HepG2 (cell line): ENCODE measurements at regions not wholly inside any gene's neighbourhood (a gene's known extent, or its start where the extent isn't known, plus 50 kb on each side); places are given as distances from the start of the nearest gene placed in this dataset.
A peak's percentile ranks its signal among the peaks of the same experiment; 100 is the strongest.
"Not testable (repeated sequence)": the region's sequence is repeated elsewhere in the genome, so short reads cannot be mapped to it uniquely, and the experiment has no call there.

ENCODE experiments used
- ATAC-seq: fragments of 200-7000 bp; cut with Tn5 transposase; 3 replicates; pipeline ENCODE4 v1.9.1; 2020; ENCODE audit warnings: mild to moderate bottlenecking, moderate library complexity
- BruUV-seq: library from RNA; stranded (reverse); fragments of 400-500 nt; replicated peaks from 2 replicates; lab custom pipeline; 2021; lab: Mats Ljungman, UMichigan
- CTCF ChIA-PET: fragments of 300-600 bp; formaldehyde crosslinking; extraction: SDS; loops from one replicate; lab custom pipeline; 2021; ENCODE audit warnings: low total read pairs, inconsistent platforms, low intra/inter-chr PET ratio; lab: Yijun Ruan, JAX
- POLR2A ChIA-PET: fragments of 350-600 bp; sonication (Branson Sonifier 250); formaldehyde crosslinking; loops from one replicate; lab custom pipeline; 2020; ENCODE audit warnings: antibody characterized with exemption, inconsistent platforms; lab: Yijun Ruan, JAX
- DNase-seq: peaks from one replicate; pipeline ENCODE4 v3.0.0-alpha.2; 2015; ENCODE audit warnings: low spot score
- FAIRE-seq: peaks from 3 replicates; lab custom pipeline; 2011; peaks lifted over from hg19 to GRCh38; lab: Jason Lieb, UNC
- H2AFZ ChIP-seq: one replicate; pipeline ENCODE4 v1.6.1; 2011; ENCODE audit warnings: low read length, inconsistent platforms
- H3K27ac ChIP-seq: fragments of 300-600 bp; 3 replicates; pipeline ENCODE4 v1.8.0; 2011; ENCODE audit warnings: mixed run types, mild to moderate bottlenecking, mixed read lengths, low read length, inconsistent platforms; ENCODE audit not compliant: insufficient read depth; ENCODE audit errors: extremely low read length
- H3K27me3 ChIP-seq, 2 experiments: fragments of 200-600 bp in 1 of 2; 2 replicates in 1 of 2; 3 replicates in 1 of 2; pipeline versions ENCODE4 v1.6.0 to v1.8.0; 2011; ENCODE audit warnings: low read length in 2 of 2, mild to moderate bottlenecking in 2 of 2, moderate library complexity in 2 of 2, inconsistent platforms in 1 of 2; ENCODE audit not compliant: insufficient read depth in 2 of 2, control insufficient read depth in 1 of 2
- H3K36me3 ChIP-seq, 2 experiments: fragments of 200-600 bp in 1 of 2; replicated peaks in 1 of 2; 2 replicates in 1 of 2; 3 replicates in 1 of 2; pipeline versions ENCODE4 v1.5.1 to v1.8.0; 2011; ENCODE audit warnings: low read length in 2 of 2, inconsistent platforms in 1 of 2; ENCODE audit not compliant: insufficient read depth in 2 of 2, control insufficient read depth in 1 of 2
- H3K4me1 ChIP-seq: 2 replicates; pipeline ENCODE4 v1.5.1; 2012; ENCODE audit warnings: low read length, inconsistent platforms; ENCODE audit not compliant: insufficient read depth
- H3K4me2 ChIP-seq: 2 replicates; pipeline ENCODE4 v1.6.0; 2011; ENCODE audit warnings: low read depth, low read length, inconsistent platforms
- H3K4me3 ChIP-seq, 3 experiments: fragments of 200-600 bp in 1 of 3; sonication (generic), shearing (Covaris generic) in 1 of 3; replicated peaks in 1 of 3; 2 replicates each; pipeline ENCODE4 v1.5.1; 2011 to 2016; ENCODE audit warnings: low read length in 3 of 3, inconsistent platforms in 2 of 3, low read depth in 2 of 3, mild to moderate bottlenecking in 2 of 3, control low read depth in 1 of 3, mixed read lengths in 1 of 3; ENCODE audit not compliant: insufficient read depth in 1 of 3
- H3K79me2 ChIP-seq: one replicate; pipeline ENCODE4 v1.6.1; 2011; ENCODE audit warnings: low read length, inconsistent platforms; ENCODE audit not compliant: insufficient read depth
- H3K9ac ChIP-seq: 2 replicates; pipeline ENCODE4 v1.6.0; 2011; ENCODE audit warnings: mild to moderate bottlenecking, low read depth, low read length, inconsistent platforms; ENCODE audit not compliant: insufficient read depth
- H3K9me3 ChIP-seq: 2 replicates; pipeline ENCODE4 v1.5.1; 2012; ENCODE audit warnings: mild to moderate bottlenecking, low read length
- H4K20me1 ChIP-seq: 2 replicates; pipeline ENCODE4 v1.6.0; 2011; ENCODE audit warnings: inconsistent platforms, mild to moderate bottlenecking, low read length, moderate library complexity; ENCODE audit not compliant: insufficient read depth
- HMGA1 ChIP-seq: sonication (generic); formaldehyde crosslinking; conservative IDR thresholded peaks from 2 replicates; pipeline ENCODE4 v1.4.0; 2020; ENCODE audit warnings: missing genetic modification reagents
- RARA ChIP-seq: IDR thresholded peaks from 2 replicates; pipeline ENCODE4 v1.6.1; 2016; ENCODE audit warnings: missing genetic modification reagents, missing compliant biosample characterization
- SAFB2 ChIP-seq: sonication (generic); formaldehyde crosslinking; IDR thresholded peaks from 2 replicates; pipeline ENCODE4 v1.5.1; 2020; ENCODE audit warnings: missing genetic modification reagents, low read depth, mild to moderate bottlenecking, borderline replicate concordance
- SALL1 ChIP-seq: sonication (generic); formaldehyde crosslinking; IDR thresholded peaks from 2 replicates; pipeline ENCODE4 v1.8.0; 2022; ENCODE audit warnings: mild to moderate bottlenecking, missing genetic modification reagents
- ZBTB38 ChIP-seq: sonication (generic); formaldehyde crosslinking; IDR thresholded peaks from 2 replicates; pipeline ENCODE4 v1.5.1; 2020; ENCODE audit warnings: mild to moderate bottlenecking, missing genetic modification reagents
- ZMAT3 ChIP-seq: sonication (generic); formaldehyde crosslinking; conservative IDR thresholded peaks from 2 replicates; pipeline ENCODE4 v1.7.0; 2021; ENCODE audit warnings: missing genetic modification reagents
- ZMYM4 ChIP-seq: sonication (generic); formaldehyde crosslinking; IDR thresholded peaks from 2 replicates; pipeline ENCODE4 v1.8.1; 2023; ENCODE audit warnings: mild to moderate bottlenecking, missing genetic modification reagents
- ZNF570 ChIP-seq: sonication (generic); formaldehyde crosslinking; IDR thresholded peaks from 2 replicates; pipeline ENCODE4 v1.4.0; 2020; ENCODE audit warnings: mild to moderate bottlenecking, missing genetic modification reagents, borderline replicate concordance
- ZNF687 ChIP-seq: sonication (generic); formaldehyde crosslinking; IDR thresholded peaks from 2 replicates; pipeline ENCODE4 v1.5.1; 2020; ENCODE audit warnings: mild to moderate bottlenecking, missing genetic modification reagents, moderate library complexity
- ZNF710 ChIP-seq: sonication (generic); formaldehyde crosslinking; IDR thresholded peaks from 2 replicates; pipeline ENCODE4 v1.5.0; 2020; ENCODE audit warnings: mild to moderate bottlenecking, missing genetic modification reagents, borderline replicate concordance
- WGBS: methylation state at CpG from one replicate; pipeline ENCODE4 v1.1.6; 2017; ENCODE audit warnings: low lambda C conversion rate; 5-methylcytosine and 5-hydroxymethylcytosine counted together
- in situ Hi-C: cut with HindIII; loops from 2 replicates; pipeline ENCODE4 v1.10.0; 2017; ENCODE audit warnings: low pct_unique_long_range_greater_than_20kb; ENCODE audit not compliant: extremely low pct_ligation_motif_present
- intact Hi-C: fragments of 100-400 bp; cut with micrococcal nuclease; formaldehyde crosslinking; loops from one replicate; pipeline ENCODE4 v1.10.0; 2022; ENCODE audit not compliant: unreplicated experiment

- Histone ChIP-seq H3K9me3 (no peaks in the 10 kb centered on the region), H3K36me3 (no peaks in the 10 kb centered on the region), H3K4me3 (no peak overlapping the region), H4K20me1 (no peaks in the 10 kb centered on the region), H2AFZ (peak overlapping the region; percentile 4), H3K79me2 (no peaks in the 10 kb centered on the region), H3K27ac (no peak overlapping the region), H3K4me1 (peaks cover 36% of the 10 kb centered on the region), H3K9ac (no peak overlapping the region), H3K4me2 (no peak overlapping the region), H3K27me3 (no peaks in the 10 kb centered on the region)
- intact Hi-C loops (no loop called here), in situ Hi-C loops (no loop called here)
- no TSS peak for BruUV-seq
- DNase-seq: no peak
- no peak for ATAC-seq
- FAIRE-seq: no peak
- ChIA-PET CTCF (no interaction called here), POLR2A (no interaction called here)
- no peak for TF ChIP-seq RARA (CRISPR knock-in tag)
- no peak for TF ChIP-seq SAFB2
- TF ChIP-seq ZMAT3 (CRISPR knock-in tag): no peak
- no peak for TF ChIP-seq HMGA1
- TF ChIP-seq ZNF570 (CRISPR knock-in tag): no peak
- WGBS: 78% methylated on average over 3 of the region's 3 CpGs
Observed at GRCh38 chr2:234898534-234899053, 53.2 kb upstream of the SH3BP4 start.

GRCh38 chr2:234888442-234888841 lies 63.4 kb upstream of the SH3BP4 start:
- ATAC-seq, H2AFZ ChIP-seq, H3K4me2 ChIP-seq, H3K9ac ChIP-seq, H3K27ac ChIP-seq, H3K79me2 ChIP-seq, FAIRE-seq, H3K27me3 ChIP-seq, CTCF ChIA-PET, H3K9me3 ChIP-seq, H3K4me3 ChIP-seq, POLR2A ChIA-PET, H4K20me1 ChIP-seq, H3K36me3 ChIP-seq, DNase-seq, intact Hi-C loops, BruUV-seq: not testable (repeated sequence)
- in situ Hi-C loops: loop anchor here (10.0 kb wide), 1 partner anchor 334 kb away; no protein-coding TSS in a partner anchor
- 92% methylated on average over 29 of the region's 34 CpGs for WGBS
- H3K4me1 ChIP-seq: peaks cover 39% of the 10 kb centered on the region
- peak; percentile 45; the same call in 1 of the 2 replicates for TF ChIP-seq ZNF710
- TF ChIP-seq ZMYM4: 0 out of 2 replicates have a peak, but pooled peaks have one; percentile 45
- peak; percentile 64 for TF ChIP-seq ZNF687 (CRISPR knock-in tag)
- peak; percentile 27; the same call in 1 of the 2 replicates for TF ChIP-seq SALL1 (CRISPR knock-in tag)
- TF ChIP-seq ZBTB38 (CRISPR knock-in tag): peak; percentile 19; the same call in 1 of the 2 replicates
